Kidney tubule cell (primary cell): ENCODE measurements at regions not wholly inside any gene's neighbourhood (a gene's known extent, or its start where the extent isn't known, plus 50 kb on each side); places are given as distances from the start of the nearest gene placed in this dataset.

Source experiments
- DNase-seq: peaks from one replicate; pipeline ENCODE4 v3.0.0-alpha.2; 2018; ENCODE audit warnings: low spot score

GRCh38 chrX:6472652-6473342, 62.1 kb downstream of the VCX3A start:
- no peak for DNase-seq

DNA sequence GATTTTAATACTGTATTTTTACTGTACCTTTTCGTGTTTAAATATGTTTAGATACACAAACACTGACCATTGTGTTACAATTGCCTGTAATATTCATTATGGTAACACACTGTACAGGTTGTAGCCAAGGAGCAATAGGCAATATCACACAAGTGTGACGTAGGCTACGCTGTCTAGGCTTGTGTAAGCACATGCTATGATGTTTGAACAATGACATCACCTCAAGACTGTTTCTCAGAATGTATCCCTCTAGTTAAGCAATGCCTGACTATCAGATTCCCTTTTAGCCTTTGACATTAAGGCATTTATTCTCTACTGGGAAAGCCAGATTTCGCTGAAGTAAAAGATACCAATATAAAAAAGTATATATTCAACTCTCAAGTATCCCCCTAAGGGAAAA, 66.2 kb downstream of the VCX3A start:
- peak; percentile 27 for DNase-seq

GRCh38 chrX:6465756-6466155, 69.2 kb downstream of the VCX3A start:
- DNase-seq, result peak; percentile 41

GRCh38 chrX:6464726-6465125, 70.2 kb downstream of the VCX3A start:
- no peak for DNase-seq

- DNase-seq, result peak; percentile 91
These were observed 73.9 kb downstream of the VCX3A start for GRCh38 chrX:6460893-6461490.

- DNase-seq, result peak; percentile 81
These were observed 78.7 kb downstream of the VCX3A start for GRCh38 chrX:6456196-6456595.

DNA sequence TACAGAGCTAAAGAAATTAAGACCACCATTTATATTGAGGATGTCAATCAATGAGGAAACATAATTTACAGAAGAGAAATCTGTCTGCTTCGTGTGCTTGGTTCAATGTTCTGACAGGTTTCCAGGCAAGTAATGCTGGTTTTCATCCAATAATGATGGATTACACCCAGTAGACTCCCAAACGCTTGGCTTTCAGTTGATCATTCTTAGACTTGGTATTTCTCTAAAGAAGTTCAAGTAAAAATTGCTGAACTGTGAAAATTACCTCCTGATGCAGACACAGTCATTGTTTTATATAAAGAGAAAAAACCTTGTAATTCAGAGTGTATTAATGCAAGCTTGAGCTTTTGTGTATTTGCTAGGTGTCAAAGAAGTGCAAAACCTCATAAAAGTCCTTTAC, 85.0 kb downstream of the VCX3A start:
- DNase-seq, result peak; percentile 58

- peak; percentile 66 for DNase-seq
These were observed 86.9 kb downstream of the VCX3A start for GRCh38 chrX:6448003-6448402.

GRCh38 chrX:6446582-6446981, 88.3 kb downstream of the VCX3A start:
- no peak for DNase-seq

GRCh38 chrX:6440648-6441047, 94.3 kb downstream of the VCX3A start:
- DNase-seq, result peak; percentile 3

- peak; percentile 45 for DNase-seq
These were observed 102.7 kb downstream of the VCX3A start for GRCh38 chrX:6432226-6432625.

- DNase-seq, result no peak
These were observed 127.4 kb downstream of the VCX3A start for GRCh38 chrX:6407542-6407941.

DNA sequence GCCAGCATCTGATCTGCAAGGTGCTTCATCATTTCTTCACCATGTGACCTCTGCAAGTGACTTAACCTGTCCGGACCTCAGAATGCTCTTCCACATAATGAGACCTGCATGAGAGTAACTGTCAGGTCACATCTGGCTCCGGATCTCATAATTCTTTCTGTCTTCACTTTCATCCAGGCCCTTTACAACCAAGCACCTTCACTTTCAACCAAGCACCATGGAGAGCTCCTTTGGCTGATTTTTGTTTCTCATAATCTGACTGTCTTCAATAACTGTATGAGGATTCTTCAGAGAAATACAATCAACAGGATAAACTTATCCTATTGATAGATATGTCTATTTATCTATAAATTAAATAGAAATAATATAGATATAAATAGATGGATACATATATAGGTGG, 148.1 kb downstream of the VCX3A start:
- no peak for DNase-seq

- DNase-seq, result no peak
These were observed 150.0 kb downstream of the VCX3A start for GRCh38 chrX:6384921-6385320.

- DNase-seq, result no peak
These were observed 150.5 kb downstream of the VCX3A start for GRCh38 chrX:6384371-6384770.

DNA sequence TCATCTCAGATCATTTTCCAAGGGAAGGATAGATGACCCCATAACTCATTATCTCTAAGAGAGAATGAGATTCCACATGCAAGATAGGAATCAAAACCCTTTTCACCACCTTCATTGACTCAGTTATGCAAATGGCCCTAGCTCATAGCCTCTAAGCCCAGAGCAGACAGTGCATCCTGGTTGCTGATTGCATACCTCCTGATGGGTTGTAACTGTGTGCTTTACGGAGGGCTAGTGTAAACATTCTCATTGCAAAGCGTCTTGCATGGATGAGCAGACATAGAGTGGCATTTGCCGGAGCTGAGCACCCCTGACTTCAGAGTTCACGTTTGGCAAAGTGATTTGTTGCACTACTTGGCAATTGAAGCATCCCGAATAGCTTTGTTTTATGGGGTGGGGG, 151.0 kb downstream of the VCX3A start:
- peak; percentile 6 for DNase-seq

GRCh38 chrX:6383488-6383887, 151.4 kb downstream of the VCX3A start:
- DNase-seq, result no peak

GRCh38 chrX:6382284-6382683, 152.6 kb downstream of the VCX3A start:
- DNase-seq, result no peak

- DNase-seq, result no peak
These were observed 148.6 kb upstream of the NLGN4X start for GRCh38 chrX:6377103-6377764.

GRCh38 chrX:6374556-6374955, 145.9 kb upstream of the NLGN4X start:
- peak; percentile 57 for DNase-seq

DNA sequence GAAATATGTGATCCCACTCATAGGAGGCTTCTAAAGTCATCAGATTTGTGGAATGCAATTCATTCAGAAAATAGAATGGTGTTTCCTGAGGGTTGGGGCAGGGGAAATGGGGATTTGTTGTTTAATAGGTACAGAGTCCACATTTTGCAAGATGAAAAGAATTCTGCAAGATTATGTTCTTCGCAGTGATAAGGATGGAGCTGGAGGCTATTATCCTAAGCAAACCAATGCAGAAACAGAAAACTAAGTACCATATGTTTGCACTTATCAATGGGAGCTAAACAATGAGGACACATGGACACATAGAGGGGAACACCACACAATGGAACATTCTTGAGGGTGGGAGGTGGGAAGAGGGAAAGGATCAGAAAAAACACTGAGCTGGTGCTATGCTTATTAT, 144.3 kb upstream of the NLGN4X start:
- no peak for DNase-seq

DNA sequence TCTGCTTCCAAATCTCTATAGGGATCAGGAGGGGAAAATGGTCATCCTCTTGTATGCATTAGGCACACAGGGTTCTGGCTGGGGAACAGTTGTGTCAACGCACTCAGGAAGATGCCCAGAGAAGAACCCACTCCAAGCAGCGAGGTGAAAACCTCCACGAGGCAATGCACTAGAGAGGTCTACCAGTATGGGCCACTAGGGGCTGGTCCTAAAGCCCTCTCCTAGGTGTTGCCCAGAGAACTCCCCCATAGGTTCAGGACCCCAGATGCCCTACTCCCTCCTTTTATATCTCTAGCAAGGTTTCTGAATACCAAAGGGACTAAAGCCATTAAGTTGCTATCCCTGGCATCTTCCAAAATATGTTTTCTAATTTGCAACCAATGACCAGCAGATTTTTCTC, 142.7 kb upstream of the NLGN4X start:
- no peak for DNase-seq

DNA sequence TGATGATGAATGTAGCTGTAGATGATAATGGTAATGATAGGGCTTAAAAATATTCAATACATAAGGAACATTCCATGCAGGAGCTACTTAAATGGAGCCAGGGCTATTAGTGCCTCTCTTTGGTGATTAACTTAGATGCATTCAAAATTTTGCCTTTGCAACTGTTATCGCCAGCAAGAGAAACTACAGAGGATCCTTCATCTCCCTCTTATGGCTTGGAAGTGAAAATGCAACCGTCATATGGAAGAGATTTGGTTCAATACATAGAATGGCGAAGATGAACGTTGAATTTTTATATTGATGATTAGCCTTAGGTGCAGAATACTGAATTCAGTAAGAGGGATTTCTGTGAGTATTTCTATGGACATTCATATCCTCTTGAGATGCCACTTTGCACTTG, 134.5 kb upstream of the NLGN4X start:
- no peak for DNase-seq

DNA sequence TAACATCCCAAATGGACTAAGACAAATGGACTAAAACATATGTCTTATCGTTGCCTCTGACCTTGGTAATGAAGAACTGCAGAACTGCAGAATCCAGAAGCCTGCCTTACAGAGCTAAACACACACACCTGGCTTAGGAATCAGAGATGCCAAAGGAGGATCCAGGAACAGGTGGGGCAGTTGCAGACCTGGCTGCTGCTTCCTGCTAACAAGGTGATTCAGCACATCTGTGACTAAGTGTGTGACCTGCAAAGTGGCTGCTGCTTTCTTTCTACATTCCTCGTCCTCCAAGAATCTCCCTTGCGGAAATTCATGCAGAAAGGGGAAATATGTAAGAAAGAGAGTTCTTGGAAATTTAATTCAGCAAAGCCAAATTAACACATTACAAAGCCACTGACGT, 96.8 kb upstream of the NLGN4X start:
- peak; percentile 53 for DNase-seq
